ENCODE measurements at regions not wholly inside any gene's neighbourhood (a gene's known extent, or its start where the extent isn't known, plus 50 kb on each side); places are given as distances from the start of the nearest gene placed in this dataset.

GRCh38 chr1:80722611-80723010 is 1078.1 kb upstream of the ADGRL2 start:
- no peak for TF ChIP-seq YY1 (IDR thresholded peaks at IDR 0.05; ENCODE audit: insufficient read depth, insufficient read length)
- no peak for TF ChIP-seq ZNF274 (IDR thresholded peaks at IDR 0.05; ENCODE audit: low read depth, low read length)
- no peak for TF ChIP-seq SUZ12 (IDR thresholded peaks at IDR 0.05; ENCODE audit: extremely low read depth, insufficient read depth, insufficient read length)
- Histone ChIP-seq H3K9ac (ENCODE audit: insufficient read length, low read depth) (no peak overlapping the region), H3K4me3 (ENCODE audit: insufficient read length, low read depth) (no peak overlapping the region), H3K9me3 (ENCODE audit: insufficient read depth, low read length) (no peaks in the 10 kb centered on the region), H3K27me3 (ENCODE audit: insufficient read depth, insufficient read length) (no peaks in the 10 kb centered on the region), H3K4me1 (ENCODE audit: insufficient read depth, insufficient read length) (no peaks in the 10 kb centered on the region), H3K36me3 (ENCODE audit: insufficient read depth, insufficient read length, low read length) (no peaks in the 10 kb centered on the region)
- no peak for DNase-seq (ENCODE audit: low read depth, low spot score)

DNA sequence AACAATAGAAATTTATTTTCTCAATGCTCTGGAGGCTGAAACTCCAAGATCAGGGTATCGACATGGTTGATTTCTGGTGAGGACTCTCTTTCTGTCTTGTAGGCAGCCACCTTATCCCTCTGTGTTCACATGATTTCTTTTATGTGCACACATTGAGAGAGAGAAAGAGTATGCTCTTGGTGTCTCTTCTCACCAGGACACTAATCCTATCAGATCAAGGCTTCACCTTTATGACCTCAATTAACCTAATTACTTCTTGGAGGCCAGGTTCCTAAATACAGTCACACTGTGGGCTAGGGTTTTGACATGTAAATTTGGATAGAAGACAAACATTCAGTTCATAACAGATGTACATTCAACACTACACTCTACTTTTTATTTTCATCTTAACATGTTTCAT is 1094.2 kb upstream of the ADGRL2 start:
- Histone ChIP-seq H3K9ac (ENCODE audit: insufficient read length, low read depth) (no peak overlapping the region), H3K4me1 (ENCODE audit: insufficient read depth, insufficient read length) (no peaks in the 10 kb centered on the region), H3K27me3 (ENCODE audit: insufficient read depth, insufficient read length) (no peaks in the 10 kb centered on the region), H3K4me3 (ENCODE audit: insufficient read length, low read depth) (no peak overlapping the region), H3K9me3 (ENCODE audit: insufficient read depth, low read length) (no peaks in the 10 kb centered on the region), H3K36me3 (ENCODE audit: insufficient read depth, insufficient read length, low read length) (no peaks in the 10 kb centered on the region)
- TF ChIP-seq YY1 (IDR thresholded peaks at IDR 0.05; ENCODE audit: insufficient read depth, insufficient read length) (no peak), SUZ12 (IDR thresholded peaks at IDR 0.05; ENCODE audit: extremely low read depth, insufficient read depth, insufficient read length) (no peak)
- DNase-seq (ENCODE audit: low read depth, low spot score) = no peak

GRCh38 chr1:80678438-80678837 is 1122.3 kb upstream of the ADGRL2 start:
- Histone ChIP-seq H3K4me1 (ENCODE audit: insufficient read depth, insufficient read length) (no peaks in the 10 kb centered on the region), H3K27me3 (ENCODE audit: insufficient read depth, insufficient read length) (no peaks in the 10 kb centered on the region), H3K36me3 (ENCODE audit: insufficient read depth, insufficient read length, low read length) (no peaks in the 10 kb centered on the region), H3K4me3 (ENCODE audit: insufficient read length, low read depth) (no peak overlapping the region), H3K9me3 (ENCODE audit: insufficient read depth, low read length) (no peaks in the 10 kb centered on the region), H3K9ac (ENCODE audit: insufficient read length, low read depth) (no peak overlapping the region)
- no peak for TF ChIP-seq YY1 (IDR thresholded peaks at IDR 0.05; ENCODE audit: insufficient read depth, insufficient read length)
- TF ChIP-seq SUZ12 (IDR thresholded peaks at IDR 0.05; ENCODE audit: extremely low read depth, insufficient read depth, insufficient read length) = no peak
- no peak for TF ChIP-seq ZNF274 (IDR thresholded peaks at IDR 0.05; ENCODE audit: low read depth, low read length)
- no peak for DNase-seq (ENCODE audit: low read depth, low spot score)

- TF ChIP-seq SUZ12 (IDR thresholded peaks at IDR 0.05; ENCODE audit: extremely low read depth, insufficient read depth, insufficient read length) = no peak
- no peak for TF ChIP-seq YY1 (IDR thresholded peaks at IDR 0.05; ENCODE audit: insufficient read depth, insufficient read length)
- no peak for TF ChIP-seq ZNF274 (IDR thresholded peaks at IDR 0.05; ENCODE audit: low read depth, low read length)
- Histone ChIP-seq H3K4me3 (ENCODE audit: insufficient read length, low read depth) (no peak overlapping the region), H3K36me3 (ENCODE audit: insufficient read depth, insufficient read length, low read length) (no peaks in the 10 kb centered on the region), H3K9me3 (ENCODE audit: insufficient read depth, low read length) (no peaks in the 10 kb centered on the region), H3K4me1 (ENCODE audit: insufficient read depth, insufficient read length) (no peaks in the 10 kb centered on the region), H3K27me3 (ENCODE audit: insufficient read depth, insufficient read length) (no peaks in the 10 kb centered on the region), H3K9ac (ENCODE audit: insufficient read length, low read depth) (no peak overlapping the region)
- DNase-seq (ENCODE audit: low read depth, low spot score) = peak; percentile 30
Observed at GRCh38 chr1:80675454-80675853, 1125.3 kb upstream of the ADGRL2 start.

DNA sequence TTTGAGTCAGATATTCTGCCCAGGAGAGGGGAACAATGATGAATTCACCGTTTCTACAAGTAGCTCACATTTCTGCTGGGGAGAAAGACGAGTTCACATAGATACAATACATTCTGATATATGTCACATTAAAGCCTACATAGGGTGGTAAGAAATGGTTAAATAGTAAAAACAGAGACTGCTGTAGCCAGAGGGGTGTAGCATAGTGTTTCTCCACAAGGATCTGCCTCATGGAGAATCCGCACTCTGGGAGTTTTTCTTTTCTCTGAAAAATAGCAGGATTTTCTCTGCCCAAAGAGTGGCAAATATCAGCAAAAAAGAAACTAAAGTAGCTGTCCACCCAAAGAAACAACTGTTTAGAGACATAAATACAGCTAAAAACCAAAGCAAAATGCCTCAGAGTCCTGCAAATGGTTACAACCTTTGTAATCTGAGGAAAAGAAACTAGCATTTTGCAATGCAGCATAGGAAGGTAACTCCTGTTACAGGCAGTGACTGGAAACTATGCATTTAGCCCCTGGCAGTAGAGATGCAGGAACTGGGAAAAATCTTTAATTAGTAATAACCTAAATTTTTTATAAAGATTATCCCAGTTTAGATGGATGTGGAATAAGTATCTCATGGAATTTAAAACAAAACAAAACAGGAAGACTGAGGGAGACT is 1126.7 kb upstream of the ADGRL2 start:
- Histone ChIP-seq H3K36me3 (ENCODE audit: insufficient read depth, insufficient read length, low read length) (no peaks in the 10 kb centered on the region), H3K9me3 (ENCODE audit: insufficient read depth, low read length) (no peaks in the 10 kb centered on the region), H3K9ac (ENCODE audit: insufficient read length, low read depth) (no peak overlapping the region), H3K27me3 (ENCODE audit: insufficient read depth, insufficient read length) (no peaks in the 10 kb centered on the region), H3K4me3 (ENCODE audit: insufficient read length, low read depth) (no peak overlapping the region), H3K4me1 (ENCODE audit: insufficient read depth, insufficient read length) (no peaks in the 10 kb centered on the region)
- no peak for DNase-seq (ENCODE audit: low read depth, low spot score)
- TF ChIP-seq SUZ12 (IDR thresholded peaks at IDR 0.05; ENCODE audit: extremely low read depth, insufficient read depth, insufficient read length) (no peak), ZNF274 (IDR thresholded peaks at IDR 0.05; ENCODE audit: low read depth, low read length) (no peak), YY1 (IDR thresholded peaks at IDR 0.05; ENCODE audit: insufficient read depth, insufficient read length) (no peak)

DNA sequence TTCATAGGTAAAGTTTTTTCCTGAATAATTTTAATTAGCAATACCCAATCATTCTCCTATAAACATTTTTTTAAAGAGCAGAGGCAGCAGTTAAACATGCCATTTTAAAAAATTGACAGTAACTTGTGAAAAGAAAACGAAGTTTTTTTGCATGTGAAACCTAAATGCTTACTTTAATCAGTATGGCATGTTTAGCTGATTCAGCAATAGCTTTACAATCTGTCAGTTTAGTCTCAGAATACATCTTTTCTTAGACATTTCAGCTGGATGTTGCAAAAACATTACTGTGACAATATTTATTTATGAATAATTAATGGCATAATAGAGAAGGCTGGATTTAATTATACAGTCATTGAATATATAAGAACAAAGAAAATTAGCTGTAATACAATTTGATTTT is 1132.4 kb upstream of the ADGRL2 start:
- H3K9ac ChIP-seq (ENCODE audit: insufficient read length, low read depth) = no peak overlapping the region
- H3K4me3 ChIP-seq (ENCODE audit: insufficient read length, low read depth) = no peak overlapping the region
- no peaks in the 10 kb centered on the region for H3K9me3 ChIP-seq (ENCODE audit: insufficient read depth, low read length)
- no peaks in the 10 kb centered on the region for H3K4me1 ChIP-seq (ENCODE audit: insufficient read depth, insufficient read length)
- H3K36me3 ChIP-seq (ENCODE audit: insufficient read depth, insufficient read length, low read length) = no peaks in the 10 kb centered on the region
- DNase-seq (ENCODE audit: low read depth, low spot score) = no peak
- no peaks in the 10 kb centered on the region for H3K27me3 ChIP-seq (ENCODE audit: insufficient read depth, insufficient read length)
- TF ChIP-seq YY1 (IDR thresholded peaks at IDR 0.05; ENCODE audit: insufficient read depth, insufficient read length) (no peak), SUZ12 (IDR thresholded peaks at IDR 0.05; ENCODE audit: extremely low read depth, insufficient read depth, insufficient read length) (no peak), ZNF274 (IDR thresholded peaks at IDR 0.05; ENCODE audit: low read depth, low read length) (no peak)

- Histone ChIP-seq H3K9me3 (ENCODE audit: insufficient read depth, low read length) (no peaks in the 10 kb centered on the region), H3K36me3 (ENCODE audit: insufficient read depth, insufficient read length, low read length) (no peaks in the 10 kb centered on the region), H3K27me3 (ENCODE audit: insufficient read depth, insufficient read length) (no peaks in the 10 kb centered on the region), H3K9ac (ENCODE audit: insufficient read length, low read depth) (no peak overlapping the region), H3K4me1 (ENCODE audit: insufficient read depth, insufficient read length) (no peaks in the 10 kb centered on the region), H3K4me3 (ENCODE audit: insufficient read length, low read depth) (no peak overlapping the region)
- no peak for TF ChIP-seq SUZ12 (IDR thresholded peaks at IDR 0.05; ENCODE audit: extremely low read depth, insufficient read depth, insufficient read length)
- TF ChIP-seq ZNF274 (IDR thresholded peaks at IDR 0.05; ENCODE audit: low read depth, low read length) = no peak
- no peak for TF ChIP-seq YY1 (IDR thresholded peaks at IDR 0.05; ENCODE audit: insufficient read depth, insufficient read length)
- DNase-seq (ENCODE audit: low read depth, low spot score) = no peak
Observed at GRCh38 chr1:80666073-80666472, 1134.7 kb upstream of the ADGRL2 start.
